Stimulated activated naive CD8-positive, alpha-beta T cell treated with anti-CD3 and anti-CD28 coated beads, Interleukin-15, Interleukin-2, amounts not matched to agents 100 ng/mL and 50 ng/mL, for 24 hours (primary cell): ENCODE measurements at regions not wholly inside any gene's neighbourhood (a gene's known extent, or its start where the extent isn't known, plus 50 kb on each side); places are given as distances from the start of the nearest gene placed in this dataset.

Experiments used
- H3K27ac Mint-ChIP-seq: one replicate; pipeline ENCODE4 v1.8.0; 2021; ENCODE audit warnings: mild to moderate bottlenecking, mixed read lengths
- H3K27me3 Mint-ChIP-seq: one replicate; pipeline ENCODE4 v1.8.0; 2021; ENCODE audit warnings: mixed read lengths
- H3K36me3 Mint-ChIP-seq: one replicate; pipeline ENCODE4 v1.8.0; 2021; ENCODE audit warnings: low read depth, mixed read lengths
- H3K4me1 Mint-ChIP-seq: one replicate; pipeline ENCODE4 v1.8.0; 2021; ENCODE audit warnings: low read depth, mixed read lengths
- H3K4me3 Mint-ChIP-seq: one replicate; pipeline ENCODE4 v1.8.0; 2021; ENCODE audit warnings: mild to moderate bottlenecking, mixed read lengths
- H3K9me3 Mint-ChIP-seq: one replicate; pipeline ENCODE4 v1.8.0; 2021; ENCODE audit warnings: mixed read lengths

DNA sequence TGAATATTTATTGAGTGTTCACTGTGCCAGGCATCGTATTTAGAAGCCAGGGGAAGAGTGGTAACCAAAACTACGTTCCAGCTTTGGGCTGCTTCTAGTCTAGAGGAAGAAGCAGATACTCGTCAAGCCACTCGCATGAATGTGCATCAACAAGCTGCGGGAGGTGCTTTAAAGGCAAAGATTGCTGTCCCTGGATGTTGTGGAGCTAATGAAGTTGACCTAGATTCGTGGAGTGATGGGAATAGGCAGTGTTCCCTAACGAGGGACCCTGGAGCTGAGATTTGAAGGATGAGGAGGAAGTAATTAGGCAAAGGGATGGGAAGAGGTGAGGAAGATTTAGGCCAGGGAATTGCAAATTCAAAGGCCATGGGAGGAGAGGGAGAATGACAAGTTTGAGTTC is 118.9 kb downstream of the TMEM170B start:
- no peak overlapping the region for H3K27ac Mint-ChIP-seq
- H3K9me3 Mint-ChIP-seq, result no peaks in the 10 kb centered on the region
- H3K4me3 Mint-ChIP-seq, result no peak overlapping the region
- H3K36me3 Mint-ChIP-seq, result no peaks in the 10 kb centered on the region
- no peaks in the 10 kb centered on the region for H3K27me3 Mint-ChIP-seq
- H3K4me1 Mint-ChIP-seq, result peaks cover 9% of the 10 kb centered on the region

DNA sequence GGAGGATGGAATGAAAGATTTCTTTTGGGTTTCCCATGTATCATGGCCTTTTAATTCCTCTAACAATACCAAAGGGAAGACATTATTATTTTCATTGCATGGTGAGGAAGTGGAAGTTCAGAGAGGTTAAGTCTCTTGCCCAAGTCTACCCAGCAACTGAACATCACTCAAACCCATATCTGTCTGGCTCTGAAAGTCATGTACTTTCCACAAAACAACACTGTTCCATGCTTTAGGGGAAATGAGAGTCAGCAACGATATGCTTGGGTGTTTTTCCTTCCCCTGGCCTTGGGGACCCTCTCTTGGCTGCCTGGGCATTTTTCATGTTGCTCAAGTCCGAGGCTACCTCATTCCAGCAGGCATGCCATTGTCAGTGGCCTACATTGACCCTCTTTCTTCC is 118.8 kb downstream of the ADTRP start:
- Mint-ChIP-seq H3K27me3 (no peaks in the 10 kb centered on the region), H3K27ac (peak overlapping the region; percentile 15), H3K36me3 (no peaks in the 10 kb centered on the region), H3K9me3 (no peaks in the 10 kb centered on the region), H3K4me1 (no peaks in the 10 kb centered on the region), H3K4me3 (no peak overlapping the region)

DNA sequence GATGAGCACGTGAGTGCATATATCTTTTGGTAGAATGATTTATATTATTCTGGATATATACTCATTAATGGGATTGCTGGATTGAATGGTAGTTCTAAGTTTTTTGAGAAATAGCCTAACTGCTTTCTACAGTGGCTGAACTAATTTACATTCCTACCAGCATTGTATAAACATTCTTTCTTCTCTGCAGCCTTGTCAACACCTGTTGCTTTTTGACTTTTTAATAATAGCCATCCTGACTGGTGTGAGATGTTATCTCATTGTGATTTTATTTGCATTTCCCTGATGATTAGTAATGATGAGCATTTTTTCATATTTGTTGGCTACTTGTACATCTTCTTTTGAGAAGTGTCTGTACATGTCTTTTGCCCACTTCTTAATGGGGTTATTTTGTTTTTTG is 116.3 kb downstream of the ADTRP start:
- H3K27ac Mint-ChIP-seq, result no peak overlapping the region
- H3K9me3 Mint-ChIP-seq, result no peaks in the 10 kb centered on the region
- peaks cover 13% of the 10 kb centered on the region for H3K4me1 Mint-ChIP-seq
- H3K4me3 Mint-ChIP-seq, result no peak overlapping the region
- H3K27me3 Mint-ChIP-seq, result peaks cover 4% of the 10 kb centered on the region
- no peaks in the 10 kb centered on the region for H3K36me3 Mint-ChIP-seq

DNA sequence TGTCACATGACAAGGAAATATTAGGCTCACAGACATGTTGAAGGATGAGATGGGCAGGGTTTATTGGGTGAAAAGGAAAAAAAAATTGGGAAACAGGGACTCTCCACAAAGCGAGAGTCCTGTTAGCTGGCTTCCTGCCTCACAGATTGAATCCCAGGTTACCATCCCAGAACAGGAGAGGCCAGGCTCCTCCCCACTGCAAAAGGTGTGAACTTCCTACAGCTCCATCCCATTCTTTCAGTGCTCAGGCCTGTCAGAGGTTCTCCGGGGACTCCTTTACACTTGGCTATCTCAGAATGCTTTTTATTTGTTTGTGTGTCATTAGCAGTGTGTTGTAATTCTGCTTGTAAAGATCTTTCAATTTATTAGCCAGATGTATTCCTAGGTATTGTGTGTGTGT is 115.1 kb downstream of the ADTRP start:
- Mint-ChIP-seq H3K4me3 (no peak overlapping the region), H3K4me1 (peaks cover 13% of the 10 kb centered on the region), H3K27me3 (peaks cover 4% of the 10 kb centered on the region), H3K36me3 (no peaks in the 10 kb centered on the region), H3K9me3 (no peaks in the 10 kb centered on the region), H3K27ac (no peak overlapping the region)
